GM12865 (cell line): ENCODE measurements at regions not wholly inside any gene's neighbourhood (a gene's known extent, or its start where the extent isn't known, plus 50 kb on each side); places are given as distances from the start of the nearest gene placed in this dataset.
"Not testable (repeated sequence)": the region's sequence is repeated elsewhere in the genome, so short reads cannot be mapped to it uniquely, and the experiment has no call there.

Source experiments
- DNase-seq: peaks from one replicate; pipeline ENCODE4 v3.0.0; 2010; ENCODE audit warnings: low read depth
- H3K4me3 ChIP-seq: 2 replicates; pipeline ENCODE4 v1.5.1; 2011; ENCODE audit warnings: mild to moderate bottlenecking, low read depth, low read length, control low read depth
- TF ChIP-seq, protein P1 (sequence below): IDR thresholded peaks from 2 replicates; pipeline ENCODE4 v1.5.1; 2011; ENCODE audit warnings: low read length, control low read depth, low read depth, inconsistent platforms; ENCODE audit not compliant: insufficient read depth; ENCODE audit errors: missing control alignments

DNA sequence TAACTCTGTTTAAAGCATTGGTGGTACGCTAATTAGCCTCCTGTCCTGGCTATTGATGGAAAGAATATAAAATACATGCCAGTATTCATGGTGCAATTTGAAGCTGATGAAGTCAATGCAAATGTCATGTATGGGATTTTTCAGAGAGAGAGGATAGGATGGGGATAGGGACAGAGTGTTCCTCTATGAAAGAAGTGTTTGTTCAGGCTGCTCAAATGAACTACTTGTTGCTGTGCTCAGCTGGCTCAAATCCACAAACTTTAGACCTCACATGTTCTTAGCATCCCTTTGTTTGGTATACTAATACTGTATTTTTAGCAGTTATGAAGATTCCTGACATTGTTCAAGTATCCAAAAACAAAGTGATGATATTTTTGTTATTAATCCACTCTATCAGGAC is 116.5 kb downstream of the SLITRK1 start:
- H3K4me3 ChIP-seq, result no peak overlapping the region
- TF ChIP-seq, protein P1, sequence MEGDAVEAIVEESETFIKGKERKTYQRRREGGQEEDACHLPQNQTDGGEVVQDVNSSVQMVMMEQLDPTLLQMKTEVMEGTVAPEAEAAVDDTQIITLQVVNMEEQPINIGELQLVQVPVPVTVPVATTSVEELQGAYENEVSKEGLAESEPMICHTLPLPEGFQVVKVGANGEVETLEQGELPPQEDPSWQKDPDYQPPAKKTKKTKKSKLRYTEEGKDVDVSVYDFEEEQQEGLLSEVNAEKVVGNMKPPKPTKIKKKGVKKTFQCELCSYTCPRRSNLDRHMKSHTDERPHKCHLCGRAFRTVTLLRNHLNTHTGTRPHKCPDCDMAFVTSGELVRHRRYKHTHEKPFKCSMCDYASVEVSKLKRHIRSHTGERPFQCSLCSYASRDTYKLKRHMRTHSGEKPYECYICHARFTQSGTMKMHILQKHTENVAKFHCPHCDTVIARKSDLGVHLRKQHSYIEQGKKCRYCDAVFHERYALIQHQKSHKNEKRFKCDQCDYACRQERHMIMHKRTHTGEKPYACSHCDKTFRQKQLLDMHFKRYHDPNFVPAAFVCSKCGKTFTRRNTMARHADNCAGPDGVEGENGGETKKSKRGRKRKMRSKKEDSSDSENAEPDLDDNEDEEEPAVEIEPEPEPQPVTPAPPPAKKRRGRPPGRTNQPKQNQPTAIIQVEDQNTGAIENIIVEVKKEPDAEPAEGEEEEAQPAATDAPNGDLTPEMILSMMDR, result no peak
- DNase-seq, result no peak

DNA sequence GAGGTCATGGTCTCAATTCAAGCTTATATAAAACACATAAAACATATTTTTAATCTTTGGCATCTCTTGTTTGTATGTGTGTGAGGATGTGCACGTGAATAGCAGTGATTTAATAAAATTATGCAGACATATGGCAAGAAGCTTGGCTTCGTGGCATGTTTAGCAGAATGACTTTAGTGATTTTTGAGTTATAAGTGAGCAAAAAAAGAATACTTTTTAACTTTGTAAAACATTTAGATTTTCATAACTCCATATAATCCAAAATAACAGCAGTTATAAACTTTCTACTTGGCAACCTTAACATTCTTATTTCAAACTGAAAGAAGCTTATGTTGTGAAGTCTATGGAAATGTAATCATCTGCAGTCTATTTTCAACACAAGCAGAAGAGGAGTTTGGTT is 120.6 kb downstream of the SLITRK1 start:
- H3K4me3 ChIP-seq, result no peak overlapping the region
- TF ChIP-seq, protein P1, result no peak
- no peak for DNase-seq

DNA sequence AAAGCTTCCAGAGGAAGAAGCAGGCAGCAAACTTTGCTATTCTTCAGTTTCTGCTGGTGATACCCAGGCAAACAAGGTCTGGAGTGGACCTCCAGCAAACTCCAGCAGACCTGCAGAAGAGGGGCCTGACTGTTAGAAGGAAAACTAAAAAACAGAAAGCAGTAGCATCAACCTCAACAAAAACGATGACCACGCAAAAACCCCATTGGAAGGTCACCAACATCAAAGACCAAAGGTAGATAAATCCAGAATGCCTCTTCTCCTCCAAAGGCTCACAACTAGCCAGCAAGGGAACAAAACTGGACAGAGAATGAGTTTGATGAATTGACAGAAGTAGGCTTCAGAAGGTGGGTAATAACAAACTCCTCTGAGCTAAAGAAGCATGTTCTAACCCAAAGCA is 127.1 kb downstream of the SLITRK1 start:
- DNase-seq, H3K4me3 ChIP-seq: not testable (repeated sequence)

DNA sequence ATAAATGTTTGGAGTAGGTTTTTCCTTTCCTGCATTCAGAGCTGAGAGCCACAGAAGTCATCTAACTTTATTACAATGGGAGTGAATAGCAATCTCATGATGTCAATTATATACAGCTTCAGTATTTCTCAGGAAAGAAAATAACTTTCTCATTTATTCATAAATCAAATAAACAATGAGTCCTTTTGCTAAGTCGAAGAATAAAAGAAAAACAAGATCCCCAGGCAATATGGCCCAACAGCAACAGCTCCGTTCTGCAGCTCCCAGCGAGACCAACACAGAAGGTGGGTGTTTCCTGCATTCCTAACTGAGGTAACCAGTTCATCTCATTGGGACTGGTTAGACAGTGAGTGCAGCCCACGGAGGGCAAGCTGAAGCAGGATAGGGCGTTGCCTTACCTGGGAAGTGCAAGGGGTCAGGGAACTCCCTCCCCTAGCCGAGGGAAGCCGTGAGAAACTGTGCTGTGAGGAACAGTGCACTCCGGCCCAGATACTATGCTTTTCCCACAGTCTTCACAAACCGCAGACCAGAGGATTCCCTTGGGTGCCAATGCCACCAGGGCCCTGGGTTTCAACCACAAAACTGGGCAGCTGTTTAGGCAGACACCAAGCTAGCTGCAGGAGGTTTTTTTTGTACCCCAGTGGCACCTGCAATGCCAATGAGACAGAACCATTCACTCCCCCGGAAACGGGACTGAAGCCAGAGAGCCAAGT is 128.2 kb downstream of the SLITRK1 start:
- peak; percentile 3 for DNase-seq

DNA sequence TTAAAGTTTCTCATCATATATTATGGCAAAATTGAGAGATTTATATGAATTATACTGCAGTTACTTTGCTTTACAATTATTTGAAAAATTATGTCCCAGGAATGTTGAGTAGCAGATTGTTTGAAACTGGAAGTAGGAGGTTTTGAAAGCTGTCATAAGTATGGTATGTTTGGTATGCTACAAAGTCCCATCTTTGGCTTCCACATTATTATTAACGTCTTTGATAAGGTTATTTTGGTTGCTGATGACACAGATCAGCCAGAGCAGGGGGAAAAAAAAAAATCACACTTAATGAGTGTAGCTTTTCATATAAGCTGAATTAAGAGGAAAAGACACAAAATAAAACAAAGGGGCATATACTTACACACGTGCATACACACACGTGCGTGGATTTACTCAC is 130.1 kb downstream of the SLITRK1 start:
- TF ChIP-seq, protein P1, result no peak
- DNase-seq, result no peak
- H3K4me3 ChIP-seq, result no peak overlapping the region

More for the DNA sequence above, 128.2 kb downstream of the SLITRK1 start:
- TF ChIP-seq, protein P1, result no peak
- no peak overlapping the region for H3K4me3 ChIP-seq

DNA sequence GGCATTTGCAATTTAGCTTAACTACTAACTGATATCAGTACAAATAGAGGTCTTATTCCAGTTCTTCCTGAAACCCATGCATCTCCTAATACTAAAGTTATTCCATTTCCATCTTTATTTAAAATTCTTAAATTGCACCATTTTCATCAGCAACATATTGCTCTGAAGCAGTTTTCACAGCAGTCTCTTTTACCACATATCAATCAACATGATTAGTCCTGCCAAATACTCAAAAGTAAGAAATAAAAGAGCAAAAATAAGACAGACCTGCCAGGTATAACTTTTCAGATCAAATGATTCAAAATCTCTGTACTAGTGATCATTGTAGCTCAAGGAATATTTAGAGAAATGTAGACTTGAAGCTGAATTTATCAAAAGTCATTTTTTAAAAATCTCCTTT is 141.7 kb downstream of the SLITRK1 start:
- no peak overlapping the region for H3K4me3 ChIP-seq
- DNase-seq, result no peak
- TF ChIP-seq, protein P1, result no peak

DNA sequence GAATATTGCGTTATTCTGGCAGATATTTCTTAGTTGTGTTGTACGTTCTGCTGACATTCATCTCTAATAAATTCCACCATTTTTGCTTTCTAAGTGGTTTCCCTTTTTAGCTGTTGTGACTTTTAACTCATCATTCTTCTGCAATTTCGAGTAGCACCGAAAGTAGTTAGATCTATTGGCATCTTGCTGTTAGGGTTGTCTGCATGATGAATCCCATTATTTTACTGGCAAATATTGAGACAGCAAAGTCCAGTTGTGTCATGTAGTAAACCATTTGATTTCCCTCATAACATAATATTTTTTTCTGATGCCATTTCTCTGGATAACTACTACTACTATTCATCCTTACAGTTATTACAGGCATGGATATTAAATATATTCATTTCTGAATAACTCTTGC is 143.9 kb downstream of the SLITRK1 start:
- no peak overlapping the region for H3K4me3 ChIP-seq
- TF ChIP-seq, protein P1, result no peak
- no peak for DNase-seq

DNA sequence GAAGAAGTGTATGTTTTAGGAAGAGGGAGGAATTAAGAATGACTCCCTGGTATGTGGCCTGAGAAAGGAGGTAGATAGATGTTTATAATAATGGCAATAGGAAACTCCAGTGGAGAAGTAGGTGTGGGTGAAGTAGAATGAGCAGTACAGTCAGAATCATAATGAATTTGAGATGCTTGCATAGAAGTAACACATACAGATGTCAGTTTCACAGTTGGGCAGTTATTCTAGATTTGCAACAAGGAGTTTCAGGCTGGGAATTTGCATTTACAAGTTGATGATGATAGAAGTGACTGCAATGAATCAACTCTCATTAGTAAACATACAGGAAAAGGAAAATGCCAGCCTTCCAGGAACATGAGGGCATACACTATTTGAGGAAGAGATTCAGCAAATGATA is 149.0 kb downstream of the SLITRK1 start:
- no peak overlapping the region for H3K4me3 ChIP-seq
- DNase-seq, result peak; percentile 22
- TF ChIP-seq, protein P1, result no peak
